IMR-90 (cell line): ENCODE measurements at regions not wholly inside any gene's neighbourhood (a gene's known extent, or its start where the extent isn't known, plus 50 kb on each side); places are given as distances from the start of the nearest gene placed in this dataset.

Experiments used
- ATAC-seq: fragments of 200-7000 bp; cut with Tn5 transposase; 2 replicates; pipeline ENCODE4 v1.9.1; 2020; ENCODE audit warnings: low read depth, mild to moderate bottlenecking, moderate library complexity
- BruUV-seq: library from RNA; stranded (reverse); fragments of 400-500 nt; replicated peaks from 2 replicates; lab custom pipeline; 2021; lab: Mats Ljungman, UMichigan
- CTCF ChIA-PET: fragments of 300-600 bp; formaldehyde crosslinking; extraction: SDS; loops from one replicate; lab custom pipeline; 2021; ENCODE audit warnings: antibody characterized with exemption; lab: Yijun Ruan, JAX
- POLR2A ChIA-PET: fragments of 300-600 bp; sonication (Branson Sonifier 250); formaldehyde crosslinking; loops from one replicate; lab custom pipeline; 2022; ENCODE audit warnings: antibody characterized with exemption; ENCODE audit not compliant: unreplicated experiment; lab: Charles Lee
- DNase-seq: peaks from one replicate; pipeline ENCODE4 v3.0.0; 2013
- H2AFZ ChIP-seq: replicated peaks from 2 replicates; pipeline ENCODE3; 2013; ENCODE audit warnings: low read length, mild to moderate bottlenecking; ENCODE audit not compliant: poor library complexity
- H2AK5ac ChIP-seq: 2 replicates; pipeline ENCODE4 v1.6.1; 2013; ENCODE audit warnings: low read depth, low read length, inconsistent platforms
- H2AK9ac ChIP-seq: replicated peaks from 2 replicates; pipeline ENCODE3; 2013; ENCODE audit warnings: mild to moderate bottlenecking, low read depth, low read length, moderate library complexity; ENCODE audit not compliant: poor library complexity
- H2BK120ac ChIP-seq: 2 replicates; pipeline ENCODE4 v1.6.1; 2013; ENCODE audit warnings: low read depth, low read length, inconsistent platforms
- H2BK15ac ChIP-seq: 3 replicates; pipeline ENCODE4 v1.6.1; 2013; ENCODE audit warnings: low read depth, low read length, inconsistent platforms
- H2BK20ac ChIP-seq: 2 replicates; pipeline ENCODE4 v1.6.1; 2013; ENCODE audit warnings: low read depth, mild to moderate bottlenecking, inconsistent platforms, low read length, moderate library complexity
- H2BK5ac ChIP-seq: 2 replicates; pipeline ENCODE4 v1.6.1; 2013; ENCODE audit warnings: mild to moderate bottlenecking, low read depth, low read length, inconsistent platforms; ENCODE audit not compliant: poor library complexity, severe bottlenecking
- H3K14ac ChIP-seq: replicated peaks from 2 replicates; pipeline ENCODE4 v1.6.1; 2013; ENCODE audit warnings: low read depth, low read length, inconsistent platforms
- H3K18ac ChIP-seq: 2 replicates; pipeline ENCODE4 v1.6.1; 2013; ENCODE audit warnings: low read depth, low read length, control low read depth
- H3K23ac ChIP-seq: 2 replicates; pipeline ENCODE4 v1.6.1; 2013; ENCODE audit warnings: low read depth, low read length, inconsistent platforms
- H3K27ac ChIP-seq: 2 replicates; pipeline ENCODE4 v1.5.1; 2013; ENCODE audit warnings: mild to moderate bottlenecking, control low read depth, low read length; ENCODE audit not compliant: insufficient read depth
- H3K27me3 ChIP-seq: 2 replicates; pipeline ENCODE4 v1.6.1; 2013; ENCODE audit warnings: low read length; ENCODE audit not compliant: control insufficient read depth, insufficient read depth
- H3K36me3 ChIP-seq: 2 replicates; pipeline ENCODE4 v1.6.1; 2013; ENCODE audit warnings: low read length, mixed read lengths; ENCODE audit not compliant: control insufficient read depth, insufficient read depth
- H3K4ac ChIP-seq: 2 replicates; pipeline ENCODE4 v1.6.1; 2013; ENCODE audit warnings: low read depth, low read length, inconsistent platforms
- H3K4me1 ChIP-seq: 2 replicates; pipeline ENCODE4 v1.6.1; 2013; ENCODE audit warnings: low read length, mixed read lengths; ENCODE audit not compliant: control insufficient read depth, insufficient read depth
- H3K4me2 ChIP-seq: 2 replicates; pipeline ENCODE4 v1.6.1; 2013; ENCODE audit warnings: low read depth, mild to moderate bottlenecking, control low read depth, low read length, moderate library complexity
- H3K4me3 ChIP-seq: 2 replicates; pipeline ENCODE4 v1.5.1; 2013; ENCODE audit warnings: low read depth, mild to moderate bottlenecking, control low read depth, low read length, moderate library complexity; ENCODE audit not compliant: insufficient read depth
- H3K56ac ChIP-seq: 2 replicates; pipeline ENCODE4 v1.6.1; 2013; ENCODE audit warnings: low read length, inconsistent platforms; ENCODE audit not compliant: insufficient read depth; ENCODE audit errors: extremely low read depth
- H3K79me1 ChIP-seq, 2 experiments: 2 replicates each; pipeline ENCODE4 v1.6.1; 2013; ENCODE audit warnings: low read length in 2 of 2, inconsistent platforms in 1 of 2, low read depth in 1 of 2
- H3K9ac ChIP-seq: 2 replicates; pipeline ENCODE4 v1.6.1; 2013; ENCODE audit warnings: low read depth, low read length, control low read depth
- H3K9me1 ChIP-seq: 2 replicates; pipeline ENCODE4 v1.6.1; 2013; ENCODE audit warnings: low read length, inconsistent platforms; ENCODE audit not compliant: insufficient read depth
- H3K9me3 ChIP-seq: 2 replicates; pipeline ENCODE4 v1.6.1; 2013; ENCODE audit warnings: low read length; ENCODE audit not compliant: control insufficient read depth, insufficient read depth
- H4K20me1 ChIP-seq: 2 replicates; pipeline ENCODE4 v1.6.1; 2013; ENCODE audit warnings: low read length, inconsistent platforms; ENCODE audit not compliant: insufficient read depth
- H4K5ac ChIP-seq: 2 replicates; pipeline ENCODE4 v1.6.1; 2013; ENCODE audit warnings: mild to moderate bottlenecking, low read depth, low read length, control low read depth
- H4K8ac ChIP-seq, 2 experiments: 2 replicates each; pipeline ENCODE4 v1.6.1; 2013; ENCODE audit warnings: low read depth in 2 of 2, low read length in 2 of 2, control low read depth in 1 of 2, inconsistent platforms in 1 of 2
- H4K91ac ChIP-seq: 2 replicates; pipeline ENCODE4 v1.6.1; 2013; ENCODE audit warnings: low read depth, low read length, inconsistent platforms; ENCODE audit not compliant: insufficient read depth
- BHLHE40 ChIP-seq: fragments of 150-350 bp; IDR thresholded peaks from 2 replicates; pipeline ENCODE4 v1.6.1; 2016; ENCODE audit warnings: mild to moderate bottlenecking, low read depth, low read length
- CHD1 ChIP-seq: IDR thresholded peaks from 2 replicates; pipeline ENCODE4 v1.6.1; 2012; ENCODE audit warnings: low read depth, low read length, improper control_type of control experiment
- ELK1 ChIP-seq: fragments of 150-350 bp; IDR thresholded peaks from 2 replicates; pipeline ENCODE4 v1.6.1; 2016; ENCODE audit warnings: low read depth, mild to moderate bottlenecking, low read length, moderate library complexity, borderline replicate concordance
- FOS ChIP-seq: fragments of 150-350 bp; IDR thresholded peaks from 2 replicates; pipeline ENCODE4 v1.6.1; 2016; ENCODE audit warnings: low read depth, low read length
- POLR2A ChIP-seq: IDR thresholded peaks from 2 replicates; pipeline ENCODE4 v1.6.1; 2012; ENCODE audit warnings: mild to moderate bottlenecking, low read depth, low read length
- RAD21 ChIP-seq: IDR thresholded peaks from 2 replicates; pipeline ENCODE4 v1.6.1; 2012; ENCODE audit warnings: low read length, improper control_type of control experiment
- WGBS, 2 experiments: methylation state at CpG; one replicate each; pipeline versions ENCODE4 v1.1.5 to v1.1.7; 2013; ENCODE audit warnings: missing lambda C conversion rate in 2 of 2; ENCODE audit not compliant: insufficient read length in 1 of 2; ENCODE audit errors: extremely low coverage in 2 of 2; 5-methylcytosine and 5-hydroxymethylcytosine counted together
- dilution Hi-C: fragments of 300-500 bp; cut with HindIII; formaldehyde crosslinking; loops from one replicate; pipeline ENCODE4 v1.14.3; 2018; ENCODE audit warnings: low sequenced_read_pairs; ENCODE audit not compliant: unreplicated experiment
- in situ Hi-C: fragments of 300-500 bp; cut with MboI; formaldehyde crosslinking; loops from 3 replicates; pipeline ENCODE4 v1.14.3; 2019; ENCODE audit warnings: low sequenced_read_pairs, inconsistent platforms, mixed read lengths
- intact Hi-C: fragments of 100-400 bp; cut with micrococcal nuclease; formaldehyde crosslinking; loops from 2 replicates; pipeline ENCODE4 v1.10.0; 2022

GRCh38 chr2:120421830-120422175 is 75.9 kb downstream of the INHBB start:
- Histone ChIP-seq H2BK120ac (no peak overlapping the region), H4K20me1 (no peaks in the 10 kb centered on the region), H4K8ac (no peak overlapping the region), H3K79me1 (no peaks in the 10 kb centered on the region), H2AK5ac (no peak overlapping the region), H3K4me3 (no peak overlapping the region), H3K14ac (no peak overlapping the region), H3K4ac (no peak overlapping the region), H3K9ac (no peak overlapping the region), H3K4me1 (no peaks in the 10 kb centered on the region), H2AK9ac (no peak overlapping the region), H2AFZ (no peak overlapping the region), H3K56ac (no peak overlapping the region), H2BK20ac (no peak overlapping the region), H3K18ac (no peak overlapping the region), H2BK5ac (no peak overlapping the region), H3K27me3 (peaks cover 83% of the 10 kb centered on the region), H3K9me1 (no peaks in the 10 kb centered on the region; the same call in 1 of the 2 replicates), H3K23ac (no peak overlapping the region), H4K5ac (no peak overlapping the region), H3K27ac (no peak overlapping the region), H2BK15ac (no peak overlapping the region), H3K4me2 (no peak overlapping the region), H3K36me3 (no peaks in the 10 kb centered on the region), H4K91ac (no peak overlapping the region), H3K9me3 (no peaks in the 10 kb centered on the region; the same call in 1 of the 2 replicates)
- BruUV-seq, result no TSS peak
- in situ Hi-C loops, result no loop called here
- POLR2A ChIA-PET, result no interaction called here
- ATAC-seq (no peak), DNase-seq (no peak)
- CTCF ChIA-PET, result no interaction called here
- dilution Hi-C loops, result no loop called here
- TF ChIP-seq CHD1 (no peak), ELK1 (no peak), RAD21 (no peak), FOS (no peak), POLR2A (no peak), BHLHE40 (no peak)
- 12% methylated on average over 3 of the region's 7 CpGs; no CpG with 5 or more reads in 1 of the 2 experiments for WGBS, 2 experiments
- intact Hi-C loops, result no loop called here
